Transverse colon (tissue), 4 donors: ENCODE measurements at regions not wholly inside any gene's neighbourhood (a gene's known extent, or its start where the extent isn't known, plus 50 kb on each side); places are given as distances from the start of the nearest gene placed in this dataset.
"Not testable (repeated sequence)": the region's sequence is repeated elsewhere in the genome, so short reads cannot be mapped to it uniquely, and the experiment has no call there.

Experiments used
- DNase-seq: peaks from one replicate; pipeline ENCODE4 v3.0.0-alpha.2; 2019
- H3K27ac ChIP-seq, 4 donors: fragments of 200-600 bp; sonication (generic); 2 replicates each; pipeline ENCODE4 v1.5.1; 2016 to 2018; ENCODE audit warnings: inconsistent platforms in 4 of 4
- H3K27me3 ChIP-seq: fragments of 200-600 bp; sonication (generic); 2 replicates; pipeline ENCODE4 v1.5.1; 2017; ENCODE audit warnings: inconsistent platforms
- H3K36me3 ChIP-seq, 4 donors: fragments of 200-600 bp; sonication (generic); 2 replicates each; pipeline ENCODE4 v1.5.1; 2017 to 2019; ENCODE audit warnings: inconsistent platforms in 4 of 4
- H3K4me1 ChIP-seq, 4 donors: fragments of 200-600 bp; sonication (generic); 2 replicates each; pipeline ENCODE4 v1.5.1; 2017 to 2020; ENCODE audit warnings: inconsistent platforms in 4 of 4
- H3K4me3 ChIP-seq, 4 donors: fragments of 200-600 bp; sonication (generic); 1 replicate in 1 of 4; 2 replicates in 3 of 4; pipeline versions ENCODE4 v1.5.1 to v1.6.1; 2017 to 2019; ENCODE audit warnings: inconsistent platforms in 4 of 4
- H3K9me3 ChIP-seq, 2 donors: fragments of 200-600 bp; sonication (generic); 2 replicates each; pipeline ENCODE4 v1.5.1; 2017 to 2019; ENCODE audit warnings: inconsistent platforms in 2 of 2
- CTCF ChIP-seq, 5 experiments: fragments of 200-600 bp in 3 of 5; fragments of 450-650 bp in 2 of 5; sonication (generic) in 3 of 5; IDR thresholded peaks; 1 replicate in 2 of 5; 2 replicates in 3 of 5; pipeline ENCODE4 v1.5.1; 2016 to 2017; ENCODE audit warnings: antibody characterized with exemption in 5 of 5, inconsistent platforms in 3 of 5, mild to moderate bottlenecking in 2 of 5, moderate library complexity in 1 of 5
- EP300 ChIP-seq: sonication (generic); formaldehyde crosslinking; IDR thresholded peaks from one replicate; pipeline ENCODE4 v1.6.1; 2017; ENCODE audit warnings: antibody characterized with exemption, low read depth
- POLR2A ChIP-seq: fragments of 450-650 bp; IDR thresholded peaks from one replicate; pipeline ENCODE4 v1.6.1; 2016; ENCODE audit warnings: antibody characterized with exemption, mild to moderate bottlenecking, moderate library complexity
- POLR2AphosphoS5 ChIP-seq, 3 donors: sonication (generic); formaldehyde crosslinking; IDR thresholded peaks; one replicate each; pipeline ENCODE4 v1.6.1; 2016; ENCODE audit warnings: antibody characterized with exemption in 3 of 3
- WGBS, 2 donors: methylation state at CpG; one replicate each; pipeline ENCODE4 v1.1.5; 2018; ENCODE audit warnings: low coverage in 1 of 2; 5-methylcytosine and 5-hydroxymethylcytosine counted together
- in situ Hi-C, 4 donors: fragments of 200-750 bp; cut with MboI; loops; one replicate each; pipeline versions ENCODE4 v1.15.0 to v1.15.1; 2017; ENCODE audit warnings: low sequenced_read_pairs in 3 of 4, low pct_ligation_motif_present in 1 of 4, low pct_unique_long_range_greater_than_20kb in 1 of 4
- intact Hi-C: fragments of 100-400 bp; cut with DNase I; formaldehyde crosslinking; loops from one replicate; pipeline ENCODE4 v1.15.1; 2023; ENCODE audit warnings: low total_unique reads

GRCh38 chr1:10878469-10878868 lies 82.0 kb upstream of the CASZ1 start:
- no peaks in the 10 kb centered on the region for H3K9me3 ChIP-seq
- H3K4me3 ChIP-seq = no peak overlapping the region
- no peak for DNase-seq
- in situ Hi-C loops = no loop called here
- no peaks in the 10 kb centered on the region for H3K4me1 ChIP-seq
- intact Hi-C loops = no loop called here
- TF ChIP-seq POLR2AphosphoS5 (IDR thresholded peaks at IDR 0.05) = no peak
- TF ChIP-seq POLR2A = no peak
- TF ChIP-seq EP300 = no peak
- no peak for TF ChIP-seq CTCF (IDR thresholded peaks at IDR 0.05)
- WGBS, 2 donors = 48 to 58% methylated on average over 6 to 7 of the region's 7 CpGs
- H3K27ac ChIP-seq = no peak overlapping the region
- H3K36me3 ChIP-seq = no peaks in the 10 kb centered on the region
- no peaks in the 10 kb centered on the region for H3K27me3 ChIP-seq

DNA sequence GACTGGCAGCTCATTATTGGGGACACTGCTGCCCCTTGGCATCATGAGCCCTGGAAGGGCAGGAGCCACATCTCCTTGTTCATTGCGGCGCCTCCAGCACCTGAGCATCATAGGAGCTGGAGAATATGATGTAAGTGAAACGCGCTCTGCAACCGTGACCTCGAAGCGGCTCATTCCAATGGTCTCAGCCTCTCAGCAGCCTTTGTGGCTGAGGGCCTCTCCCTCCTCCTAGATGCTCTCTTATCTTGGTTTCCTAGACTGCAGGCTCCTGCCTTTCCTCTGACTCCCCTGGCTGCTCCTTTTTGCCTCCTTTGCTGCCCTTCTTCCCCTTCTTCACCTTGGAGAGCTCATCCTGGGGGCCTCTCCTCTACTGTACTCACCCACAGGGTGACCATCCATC lies 83.6 kb upstream of the CASZ1 start:
- Histone ChIP-seq H3K36me3 (no peaks in the 10 kb centered on the region), H3K27ac (no peak overlapping the region), H3K4me1 (no peaks in the 10 kb centered on the region), H3K27me3 (peaks cover 11% of the 10 kb centered on the region), H3K9me3 (no peaks in the 10 kb centered on the region), H3K4me3 (no peak overlapping the region)
- in situ Hi-C loops = no loop called here
- DNase-seq = no peak
- intact Hi-C loops = no loop called here
- TF ChIP-seq POLR2AphosphoS5 (IDR thresholded peaks at IDR 0.05) (no peak), EP300 (no peak), CTCF (IDR thresholded peaks at IDR 0.05) (no peak), POLR2A (no peak)
- 92% methylated on average over 7 of the region's 7 CpGs; no CpG with 5 or more reads in 1 of the 2 donors for WGBS, 2 donors

- intact Hi-C loops (no loop called here), in situ Hi-C loops (no loop called here)
- peaks cover 21% of the 10 kb centered on the region for H3K27me3 ChIP-seq
- H3K4me3 ChIP-seq = no peak overlapping the region
- no peak for DNase-seq
- no peaks in the 10 kb centered on the region for H3K9me3 ChIP-seq
- H3K4me1 ChIP-seq = no peaks in the 10 kb centered on the region
- 84 to 89% methylated on average over 3 to 10 of the region's 10 CpGs for WGBS, 2 donors
- H3K36me3 ChIP-seq = no peaks in the 10 kb centered on the region
- TF ChIP-seq POLR2A (no peak), CTCF (IDR thresholded peaks at IDR 0.05) (no peak), POLR2AphosphoS5 (IDR thresholded peaks at IDR 0.05) (no peak), EP300 (no peak)
- no peak overlapping the region for H3K27ac ChIP-seq
These were observed 84.6 kb upstream of the CASZ1 start for GRCh38 chr1:10881046-10881445.

GRCh38 chr1:10882069-10882468 lies 85.6 kb upstream of the CASZ1 start:
- in situ Hi-C loops (no loop called here), intact Hi-C loops (no loop called here)
- 88 to 90% methylated on average over 3 to 4 of the region's 4 CpGs for WGBS, 2 donors
- Histone ChIP-seq H3K36me3 (no peaks in the 10 kb centered on the region), H3K4me3 (no peak overlapping the region), H3K9me3 (no peaks in the 10 kb centered on the region), H3K27me3 (peaks cover 30% of the 10 kb centered on the region), H3K4me1 (no peaks in the 10 kb centered on the region), H3K27ac (no peak overlapping the region)
- TF ChIP-seq EP300 (no peak), POLR2AphosphoS5 (IDR thresholded peaks at IDR 0.05) (no peak), CTCF (IDR thresholded peaks at IDR 0.05) (no peak), POLR2A (no peak)
- DNase-seq = no peak

DNA sequence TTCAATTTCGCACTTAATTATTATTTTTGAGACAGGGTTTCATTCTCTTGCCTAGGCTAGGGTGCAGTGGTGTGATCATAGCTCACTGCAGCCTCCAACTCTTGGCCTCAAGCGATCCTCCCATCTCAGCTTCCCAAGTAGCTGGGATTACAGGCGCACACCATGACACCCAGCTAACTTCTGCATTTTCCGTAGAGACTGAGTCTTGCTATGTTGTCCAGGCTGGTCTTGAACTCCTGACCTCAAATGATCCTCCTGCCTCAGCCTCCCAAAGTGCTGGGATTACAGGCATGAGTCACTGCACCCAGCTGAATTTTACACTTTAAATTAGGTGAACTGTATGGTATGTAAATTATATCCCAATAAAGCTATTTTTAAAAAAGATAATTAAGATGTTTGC lies 90.6 kb upstream of the CASZ1 start:
- peaks cover 77% of the 10 kb centered on the region for H3K27me3 ChIP-seq
- WGBS, 2 donors = 93% methylated on average over 4 of the region's 4 CpGs
- not testable (repeated sequence) for H3K9me3 ChIP-seq

More for the DNA sequence above, 90.6 kb upstream of the CASZ1 start:
- intact Hi-C loops, in situ Hi-C loops, H3K27ac ChIP-seq, H3K4me3 ChIP-seq, DNase-seq, H3K36me3 ChIP-seq, H3K4me1 ChIP-seq: not testable (repeated sequence)
